IMR-90 (cell line): ENCODE measurements at regions not wholly inside any gene's neighbourhood (a gene's known extent, or its start where the extent isn't known, plus 50 kb on each side); places are given as distances from the start of the nearest gene placed in this dataset.

Experiments
- ATAC-seq: fragments of 200-7000 bp; cut with Tn5 transposase; 2 replicates; pipeline ENCODE4 v1.9.1; 2020; ENCODE audit warnings: low read depth, mild to moderate bottlenecking, moderate library complexity
- BruUV-seq: library from RNA; stranded (reverse); fragments of 400-500 nt; replicated peaks from 2 replicates; lab custom pipeline; 2021; lab: Mats Ljungman, UMichigan
- CTCF ChIA-PET: fragments of 300-600 bp; formaldehyde crosslinking; extraction: SDS; loops from one replicate; lab custom pipeline; 2021; ENCODE audit warnings: antibody characterized with exemption; lab: Yijun Ruan, JAX
- POLR2A ChIA-PET: fragments of 300-600 bp; sonication (Branson Sonifier 250); formaldehyde crosslinking; loops from one replicate; lab custom pipeline; 2022; ENCODE audit warnings: antibody characterized with exemption; ENCODE audit not compliant: unreplicated experiment; lab: Charles Lee
- DNase-seq: peaks from one replicate; pipeline ENCODE4 v3.0.0; 2013
- H2AFZ ChIP-seq: replicated peaks from 2 replicates; pipeline ENCODE3; 2013; ENCODE audit warnings: low read length, mild to moderate bottlenecking; ENCODE audit not compliant: poor library complexity
- H2AK5ac ChIP-seq: 2 replicates; pipeline ENCODE4 v1.6.1; 2013; ENCODE audit warnings: low read depth, low read length, inconsistent platforms
- H2AK9ac ChIP-seq: replicated peaks from 2 replicates; pipeline ENCODE3; 2013; ENCODE audit warnings: mild to moderate bottlenecking, low read depth, low read length, moderate library complexity; ENCODE audit not compliant: poor library complexity
- H2BK120ac ChIP-seq: 2 replicates; pipeline ENCODE4 v1.6.1; 2013; ENCODE audit warnings: low read depth, low read length, inconsistent platforms
- H2BK15ac ChIP-seq: 3 replicates; pipeline ENCODE4 v1.6.1; 2013; ENCODE audit warnings: low read depth, low read length, inconsistent platforms
- H2BK20ac ChIP-seq: 2 replicates; pipeline ENCODE4 v1.6.1; 2013; ENCODE audit warnings: low read depth, mild to moderate bottlenecking, inconsistent platforms, low read length, moderate library complexity
- H2BK5ac ChIP-seq: 2 replicates; pipeline ENCODE4 v1.6.1; 2013; ENCODE audit warnings: mild to moderate bottlenecking, low read depth, low read length, inconsistent platforms; ENCODE audit not compliant: poor library complexity, severe bottlenecking
- H3K14ac ChIP-seq: replicated peaks from 2 replicates; pipeline ENCODE4 v1.6.1; 2013; ENCODE audit warnings: low read depth, low read length, inconsistent platforms
- H3K18ac ChIP-seq: 2 replicates; pipeline ENCODE4 v1.6.1; 2013; ENCODE audit warnings: low read depth, low read length, control low read depth
- H3K23ac ChIP-seq: 2 replicates; pipeline ENCODE4 v1.6.1; 2013; ENCODE audit warnings: low read depth, low read length, inconsistent platforms
- H3K27ac ChIP-seq: 2 replicates; pipeline ENCODE4 v1.5.1; 2013; ENCODE audit warnings: mild to moderate bottlenecking, control low read depth, low read length; ENCODE audit not compliant: insufficient read depth
- H3K27me3 ChIP-seq: 2 replicates; pipeline ENCODE4 v1.6.1; 2013; ENCODE audit warnings: low read length; ENCODE audit not compliant: control insufficient read depth, insufficient read depth
- H3K36me3 ChIP-seq: 2 replicates; pipeline ENCODE4 v1.6.1; 2013; ENCODE audit warnings: low read length, mixed read lengths; ENCODE audit not compliant: control insufficient read depth, insufficient read depth
- H3K4ac ChIP-seq: 2 replicates; pipeline ENCODE4 v1.6.1; 2013; ENCODE audit warnings: low read depth, low read length, inconsistent platforms
- H3K4me1 ChIP-seq: 2 replicates; pipeline ENCODE4 v1.6.1; 2013; ENCODE audit warnings: low read length, mixed read lengths; ENCODE audit not compliant: control insufficient read depth, insufficient read depth
- H3K4me2 ChIP-seq: 2 replicates; pipeline ENCODE4 v1.6.1; 2013; ENCODE audit warnings: low read depth, mild to moderate bottlenecking, control low read depth, low read length, moderate library complexity
- H3K4me3 ChIP-seq: 2 replicates; pipeline ENCODE4 v1.5.1; 2013; ENCODE audit warnings: low read depth, mild to moderate bottlenecking, control low read depth, low read length, moderate library complexity; ENCODE audit not compliant: insufficient read depth
- H3K56ac ChIP-seq: 2 replicates; pipeline ENCODE4 v1.6.1; 2013; ENCODE audit warnings: low read length, inconsistent platforms; ENCODE audit not compliant: insufficient read depth; ENCODE audit errors: extremely low read depth
- H3K79me1 ChIP-seq, 2 experiments: 2 replicates each; pipeline ENCODE4 v1.6.1; 2013; ENCODE audit warnings: low read length in 2 of 2, inconsistent platforms in 1 of 2, low read depth in 1 of 2
- H3K9ac ChIP-seq: 2 replicates; pipeline ENCODE4 v1.6.1; 2013; ENCODE audit warnings: low read depth, low read length, control low read depth
- H3K9me1 ChIP-seq: 2 replicates; pipeline ENCODE4 v1.6.1; 2013; ENCODE audit warnings: low read length, inconsistent platforms; ENCODE audit not compliant: insufficient read depth
- H3K9me3 ChIP-seq: 2 replicates; pipeline ENCODE4 v1.6.1; 2013; ENCODE audit warnings: low read length; ENCODE audit not compliant: control insufficient read depth, insufficient read depth
- H4K20me1 ChIP-seq: 2 replicates; pipeline ENCODE4 v1.6.1; 2013; ENCODE audit warnings: low read length, inconsistent platforms; ENCODE audit not compliant: insufficient read depth
- H4K5ac ChIP-seq: 2 replicates; pipeline ENCODE4 v1.6.1; 2013; ENCODE audit warnings: mild to moderate bottlenecking, low read depth, low read length, control low read depth
- H4K8ac ChIP-seq, 2 experiments: 2 replicates each; pipeline ENCODE4 v1.6.1; 2013; ENCODE audit warnings: low read depth in 2 of 2, low read length in 2 of 2, control low read depth in 1 of 2, inconsistent platforms in 1 of 2
- H4K91ac ChIP-seq: 2 replicates; pipeline ENCODE4 v1.6.1; 2013; ENCODE audit warnings: low read depth, low read length, inconsistent platforms; ENCODE audit not compliant: insufficient read depth
- BHLHE40 ChIP-seq: fragments of 150-350 bp; IDR thresholded peaks from 2 replicates; pipeline ENCODE4 v1.6.1; 2016; ENCODE audit warnings: mild to moderate bottlenecking, low read depth, low read length
- CEBPB ChIP-seq: IDR thresholded peaks from 2 replicates; pipeline ENCODE4 v1.6.1; 2012; ENCODE audit warnings: low read depth, low read length, improper control_type of control experiment
- CHD1 ChIP-seq: IDR thresholded peaks from 2 replicates; pipeline ENCODE4 v1.6.1; 2012; ENCODE audit warnings: low read depth, low read length, improper control_type of control experiment
- CTCF ChIP-seq: conservative IDR thresholded peaks from 2 replicates; pipeline ENCODE4 v1.5.1; 2012; ENCODE audit warnings: mild to moderate bottlenecking, low read depth, low read length, improper control_type of control experiment
- FOS ChIP-seq: fragments of 150-350 bp; IDR thresholded peaks from 2 replicates; pipeline ENCODE4 v1.6.1; 2016; ENCODE audit warnings: low read depth, low read length
- MAFK ChIP-seq: IDR thresholded peaks from 2 replicates; pipeline ENCODE4 v1.6.1; 2012; ENCODE audit warnings: low read depth, low read length, improper control_type of control experiment
- MAZ ChIP-seq: IDR thresholded peaks from 2 replicates; pipeline ENCODE4 v1.6.1; 2012; ENCODE audit warnings: low read depth, mild to moderate bottlenecking, low read length, improper control_type of control experiment, moderate library complexity, borderline replicate concordance
- MXI1 ChIP-seq: IDR thresholded peaks from 2 replicates; pipeline ENCODE4 v1.6.1; 2012; ENCODE audit warnings: low read depth, mild to moderate bottlenecking, low read length, moderate library complexity, borderline replicate concordance
- NFE2L2 ChIP-seq: fragments of 150-350 bp; IDR thresholded peaks from 2 replicates; pipeline ENCODE4 v1.6.1; 2016; ENCODE audit warnings: low read depth, mild to moderate bottlenecking, low read length
- POLR2A ChIP-seq: IDR thresholded peaks from 2 replicates; pipeline ENCODE4 v1.6.1; 2012; ENCODE audit warnings: mild to moderate bottlenecking, low read depth, low read length
- RAD21 ChIP-seq: IDR thresholded peaks from 2 replicates; pipeline ENCODE4 v1.6.1; 2012; ENCODE audit warnings: low read length, improper control_type of control experiment
- RCOR1 ChIP-seq: IDR thresholded peaks from 2 replicates; pipeline ENCODE4 v1.6.1; 2012; ENCODE audit warnings: mild to moderate bottlenecking, low read length, improper control_type of control experiment; ENCODE audit not compliant: insufficient replicate concordance
- RFX5 ChIP-seq: IDR thresholded peaks from 2 replicates; pipeline ENCODE4 v1.8.0; 2012; ENCODE audit warnings: low read depth, mild to moderate bottlenecking, low read length, moderate library complexity
- SMC3 ChIP-seq: fragments of 150-350 bp; IDR thresholded peaks from 2 replicates; pipeline ENCODE4 v1.6.1; 2016; ENCODE audit warnings: low read depth, mild to moderate bottlenecking, antibody characterized with exemption, low read length, moderate library complexity
- WGBS, 2 experiments: methylation state at CpG; one replicate each; pipeline versions ENCODE4 v1.1.5 to v1.1.7; 2013; ENCODE audit warnings: missing lambda C conversion rate in 2 of 2; ENCODE audit not compliant: insufficient read length in 1 of 2; ENCODE audit errors: extremely low coverage in 2 of 2; 5-methylcytosine and 5-hydroxymethylcytosine counted together
- dilution Hi-C: fragments of 300-500 bp; cut with HindIII; formaldehyde crosslinking; loops from one replicate; pipeline ENCODE4 v1.14.3; 2018; ENCODE audit warnings: low sequenced_read_pairs; ENCODE audit not compliant: unreplicated experiment
- in situ Hi-C: fragments of 300-500 bp; cut with MboI; formaldehyde crosslinking; loops from 3 replicates; pipeline ENCODE4 v1.14.3; 2019; ENCODE audit warnings: low sequenced_read_pairs, inconsistent platforms, mixed read lengths
- intact Hi-C: fragments of 100-400 bp; cut with micrococcal nuclease; formaldehyde crosslinking; loops from 2 replicates; pipeline ENCODE4 v1.10.0; 2022
- TF ChIP-seq, protein P1 (sequence below): fragments of 150-350 bp; IDR thresholded peaks from 2 replicates; pipeline ENCODE4 v1.6.1; 2016; ENCODE audit warnings: low read depth, mild to moderate bottlenecking, low read length, moderate library complexity, borderline replicate concordance
- TF ChIP-seq, protein P2 (sequence below): fragments of 150-350 bp; IDR thresholded peaks from 2 replicates; pipeline ENCODE4 v1.6.1; 2017; ENCODE audit warnings: mild to moderate bottlenecking, antibody characterized with exemption, low read length, low read depth

GRCh38 chr3:110743202-110743601 lies 328.4 kb upstream of the NECTIN3 start:
- intact Hi-C loops: no loop called here
- ATAC-seq: no peak
- CTCF ChIA-PET: no interaction called here
- no peak overlapping the region for H2BK5ac ChIP-seq
- DNase-seq: no peak
- H2AK5ac ChIP-seq: no peak overlapping the region
- WGBS, 2 experiments: 40% methylated on average over 1 of the region's 1 CpG; no CpG with 5 or more reads in 1 of the 2 experiments
- no peak overlapping the region for H2BK15ac ChIP-seq
- H3K36me3 ChIP-seq: no peaks in the 10 kb centered on the region
- no peak overlapping the region for H3K4ac ChIP-seq
- no peak overlapping the region for H2AFZ ChIP-seq
- H3K14ac ChIP-seq: no peak overlapping the region
- no peaks in the 10 kb centered on the region for H4K20me1 ChIP-seq
- no peak overlapping the region for H3K9ac ChIP-seq
- no peaks in the 10 kb centered on the region for H3K79me1 ChIP-seq
- H3K4me1 ChIP-seq: no peaks in the 10 kb centered on the region
- no peak overlapping the region for H2BK120ac ChIP-seq
- in situ Hi-C loops: no loop called here
- POLR2A ChIA-PET: no interaction called here
- dilution Hi-C loops: no loop called here
- H3K27me3 ChIP-seq: no peaks in the 10 kb centered on the region
- H3K56ac ChIP-seq: no peak overlapping the region
- H2AK9ac ChIP-seq: no peak overlapping the region
- H3K18ac ChIP-seq: no peak overlapping the region
- no TSS peak for BruUV-seq
- H3K4me3 ChIP-seq: no peak overlapping the region
- H2BK20ac ChIP-seq: no peak overlapping the region
- H3K9me1 ChIP-seq: no peaks in the 10 kb centered on the region
- no peaks in the 10 kb centered on the region for H3K9me3 ChIP-seq
- no peak overlapping the region for H4K8ac ChIP-seq
- no peak overlapping the region for H4K5ac ChIP-seq
- H4K91ac ChIP-seq: no peak overlapping the region
- no peak overlapping the region for H3K23ac ChIP-seq
- H3K4me2 ChIP-seq: no peak overlapping the region
- TF ChIP-seq CTCF: no peak
- no peak for TF ChIP-seq CHD1
- TF ChIP-seq RFX5: no peak
- no peak for TF ChIP-seq MAZ
- TF ChIP-seq SMC3: no peak
- TF ChIP-seq BHLHE40: no peak
- no peak for TF ChIP-seq CEBPB
- TF ChIP-seq MAFK: no peak
- TF ChIP-seq RAD21: no peak
- TF ChIP-seq, protein P1, sequence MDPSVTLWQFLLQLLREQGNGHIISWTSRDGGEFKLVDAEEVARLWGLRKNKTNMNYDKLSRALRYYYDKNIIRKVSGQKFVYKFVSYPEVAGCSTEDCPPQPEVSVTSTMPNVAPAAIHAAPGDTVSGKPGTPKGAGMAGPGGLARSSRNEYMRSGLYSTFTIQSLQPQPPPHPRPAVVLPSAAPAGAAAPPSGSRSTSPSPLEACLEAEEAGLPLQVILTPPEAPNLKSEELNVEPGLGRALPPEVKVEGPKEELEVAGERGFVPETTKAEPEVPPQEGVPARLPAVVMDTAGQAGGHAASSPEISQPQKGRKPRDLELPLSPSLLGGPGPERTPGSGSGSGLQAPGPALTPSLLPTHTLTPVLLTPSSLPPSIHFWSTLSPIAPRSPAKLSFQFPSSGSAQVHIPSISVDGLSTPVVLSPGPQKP: no peak
- no peak for TF ChIP-seq FOS
- TF ChIP-seq, protein P2, sequence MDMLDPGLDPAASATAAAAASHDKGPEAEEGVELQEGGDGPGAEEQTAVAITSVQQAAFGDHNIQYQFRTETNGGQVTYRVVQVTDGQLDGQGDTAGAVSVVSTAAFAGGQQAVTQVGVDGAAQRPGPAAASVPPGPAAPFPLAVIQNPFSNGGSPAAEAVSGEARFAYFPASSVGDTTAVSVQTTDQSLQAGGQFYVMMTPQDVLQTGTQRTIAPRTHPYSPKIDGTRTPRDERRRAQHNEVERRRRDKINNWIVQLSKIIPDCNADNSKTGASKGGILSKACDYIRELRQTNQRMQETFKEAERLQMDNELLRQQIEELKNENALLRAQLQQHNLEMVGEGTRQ: no peak
- TF ChIP-seq POLR2A: no peak
- no peak for TF ChIP-seq MXI1
- TF ChIP-seq RCOR1: no peak
- TF ChIP-seq NFE2L2: no peak
- H3K27ac ChIP-seq: no peak overlapping the region
